GM21619 (cell line): ENCODE measurements at regions not wholly inside any gene's neighbourhood (a gene's known extent, or its start where the extent isn't known, plus 50 kb on each side); places are given as distances from the start of the nearest gene placed in this dataset.

Experiments used
- ATAC-seq: cut with Tn5 transposase; IDR thresholded peaks from one replicate; pipeline ENCODE4 v1.9.1; 2021; ENCODE audit not compliant: unreplicated experiment

DNA sequence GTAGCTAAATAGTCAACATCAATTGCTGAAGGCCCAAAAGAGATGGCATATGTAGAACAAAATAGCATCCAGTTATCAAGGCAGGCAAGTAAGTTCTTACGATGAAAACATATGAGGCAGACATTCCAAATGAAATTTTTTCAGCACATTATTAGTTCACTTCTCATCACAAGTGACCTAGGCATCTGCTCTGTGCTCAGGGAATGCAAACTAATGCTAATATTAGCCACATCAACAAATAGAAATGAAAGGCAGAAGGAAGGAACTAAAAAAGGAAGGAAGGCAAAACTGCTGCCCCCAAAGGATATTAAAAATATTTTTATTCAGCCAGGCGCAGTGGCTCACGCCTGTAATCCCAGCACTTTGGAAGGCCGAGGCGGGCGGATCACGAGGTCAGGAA is 51.2 kb upstream of the ROCK1 start:
- no peak for ATAC-seq

DNA sequence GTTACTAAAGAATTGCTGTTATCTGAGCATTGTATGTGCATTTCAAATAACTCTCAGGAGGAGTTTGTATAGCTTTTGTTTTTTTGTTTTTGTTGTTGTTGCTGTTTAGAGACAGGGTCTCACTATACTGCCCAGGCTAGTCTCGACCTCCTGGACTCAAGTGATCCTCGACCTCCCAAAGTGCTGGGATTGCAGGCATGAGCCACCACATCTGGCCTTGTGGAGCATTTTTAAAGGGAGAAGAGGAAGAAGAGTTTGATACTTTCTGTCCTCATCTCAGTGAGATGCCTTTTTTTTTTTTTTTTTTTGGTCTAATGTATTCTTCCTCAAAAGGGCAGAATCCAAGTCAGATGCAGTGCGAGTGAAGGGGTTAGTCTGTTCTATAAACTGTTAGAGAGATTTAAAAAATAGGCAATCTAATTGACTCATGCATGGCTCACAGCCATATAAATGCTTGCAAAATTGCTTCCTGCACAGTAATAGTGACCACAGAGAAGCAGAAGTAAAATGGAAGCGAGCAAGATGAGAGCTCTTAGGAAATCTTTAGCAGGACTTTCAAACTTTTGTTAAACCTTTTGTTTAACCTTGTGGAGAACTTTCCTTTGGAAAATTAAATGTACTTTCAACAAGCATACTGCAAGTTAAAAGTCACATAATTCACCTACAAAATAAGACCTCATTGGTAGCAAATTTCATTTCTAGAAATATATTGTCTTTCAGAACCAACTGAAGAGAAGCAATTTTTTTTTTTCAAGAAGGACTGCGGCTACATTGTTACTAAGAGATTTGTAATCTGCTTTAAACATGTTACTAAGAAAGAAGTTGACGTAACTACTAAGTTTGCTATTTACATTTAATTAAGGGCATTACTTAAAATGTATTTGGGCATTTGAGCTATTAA is 52.3 kb upstream of the ROCK1 start:
- no peak for ATAC-seq

DNA sequence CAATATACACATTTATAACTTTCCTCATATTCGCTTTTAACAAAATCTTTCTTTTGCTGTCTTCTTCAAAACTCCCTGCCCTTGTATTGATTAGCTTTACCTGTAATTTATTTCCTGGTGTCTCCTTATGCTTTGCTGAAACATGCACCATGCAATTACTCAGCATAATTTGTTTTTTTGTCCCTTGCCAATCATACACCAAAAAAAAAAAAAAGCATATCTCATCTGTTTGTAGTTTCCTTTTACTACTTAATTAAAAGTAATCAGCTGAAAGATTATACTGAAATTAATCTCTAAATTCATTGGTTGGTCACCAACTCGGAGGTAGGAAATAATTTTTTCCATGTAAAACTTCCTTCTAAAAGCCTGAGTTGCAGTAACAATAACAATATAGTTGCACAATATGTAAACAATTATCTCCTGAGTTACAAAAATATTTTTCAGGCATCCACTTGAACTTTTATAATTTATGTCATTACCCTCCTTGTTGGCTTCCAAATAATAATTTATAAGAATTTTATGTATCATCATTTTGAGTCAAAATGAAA is 53.0 kb upstream of the ROCK1 start:
- ATAC-seq: no peak

DNA sequence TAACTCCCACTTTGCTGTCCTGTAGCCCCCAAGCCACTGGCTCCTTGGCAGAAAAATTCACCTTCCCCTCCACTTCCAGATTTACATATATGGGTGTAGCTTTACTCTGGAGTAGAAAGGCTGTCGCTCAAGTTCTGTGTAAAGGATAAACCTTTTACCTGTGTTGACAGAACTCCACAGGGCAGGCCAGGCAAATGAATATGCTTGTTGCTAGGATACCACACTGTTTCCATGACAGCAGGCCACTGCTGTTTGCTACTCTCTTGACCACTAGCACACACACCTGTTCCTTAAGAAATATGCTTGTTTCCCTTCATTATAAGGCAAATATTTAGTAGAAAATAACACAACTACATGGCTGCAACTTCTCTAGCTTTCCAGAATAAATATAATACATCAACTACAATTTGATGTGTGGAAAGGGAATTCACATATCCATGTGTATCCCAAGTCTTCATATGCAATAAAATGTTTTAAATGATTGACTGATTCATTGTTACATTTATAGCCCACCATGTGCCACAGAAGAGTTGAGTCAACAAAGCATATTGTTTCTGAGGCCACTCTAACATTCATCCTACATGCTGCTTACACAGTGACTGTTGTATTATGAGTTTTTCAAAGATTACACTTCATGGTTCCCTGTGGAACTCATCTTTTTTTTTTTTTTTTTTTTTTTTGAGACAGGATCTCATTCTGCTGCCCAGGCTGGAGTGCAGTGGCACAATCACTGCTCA is 56.2 kb upstream of the ROCK1 start:
- ATAC-seq: no peak

DNA sequence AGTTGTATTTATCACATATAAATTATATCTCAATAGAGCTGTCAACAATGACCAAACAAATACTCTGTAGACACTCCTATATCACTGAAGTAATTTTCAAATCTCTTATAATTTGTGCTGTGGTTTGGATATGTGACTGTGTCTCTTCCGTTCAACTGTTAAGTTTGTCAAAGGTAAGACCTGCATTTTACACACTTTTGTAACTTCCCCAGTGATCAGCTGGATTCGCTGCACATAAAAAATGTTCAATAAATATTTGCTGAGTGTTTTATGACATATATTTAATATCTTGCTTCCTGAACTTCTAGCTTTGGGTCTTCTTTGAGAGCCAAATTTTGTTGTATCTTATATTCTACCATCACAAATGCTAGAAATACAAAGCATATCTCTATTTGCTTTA is 57.3 kb upstream of the ROCK1 start:
- ATAC-seq: no peak

DNA sequence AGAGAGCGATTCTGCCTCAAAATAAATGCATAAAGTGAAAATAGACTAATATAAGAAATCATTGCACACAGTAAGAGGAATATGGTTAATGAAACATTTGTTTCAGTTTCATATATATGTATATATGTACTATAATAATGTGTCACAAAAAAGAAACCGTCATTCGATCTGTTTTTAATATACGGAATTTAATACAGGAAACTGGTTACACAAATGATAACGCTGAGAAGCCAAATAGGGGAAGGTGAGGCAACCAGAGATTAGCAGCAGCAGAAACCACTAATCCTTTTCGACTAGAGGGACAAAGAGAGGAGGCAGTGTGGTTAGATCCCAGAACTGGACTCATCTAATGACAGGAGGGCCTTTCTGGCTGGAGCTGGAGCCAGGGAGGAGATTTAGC is 64.2 kb upstream of the GREB1L start:
- ATAC-seq: no peak

DNA sequence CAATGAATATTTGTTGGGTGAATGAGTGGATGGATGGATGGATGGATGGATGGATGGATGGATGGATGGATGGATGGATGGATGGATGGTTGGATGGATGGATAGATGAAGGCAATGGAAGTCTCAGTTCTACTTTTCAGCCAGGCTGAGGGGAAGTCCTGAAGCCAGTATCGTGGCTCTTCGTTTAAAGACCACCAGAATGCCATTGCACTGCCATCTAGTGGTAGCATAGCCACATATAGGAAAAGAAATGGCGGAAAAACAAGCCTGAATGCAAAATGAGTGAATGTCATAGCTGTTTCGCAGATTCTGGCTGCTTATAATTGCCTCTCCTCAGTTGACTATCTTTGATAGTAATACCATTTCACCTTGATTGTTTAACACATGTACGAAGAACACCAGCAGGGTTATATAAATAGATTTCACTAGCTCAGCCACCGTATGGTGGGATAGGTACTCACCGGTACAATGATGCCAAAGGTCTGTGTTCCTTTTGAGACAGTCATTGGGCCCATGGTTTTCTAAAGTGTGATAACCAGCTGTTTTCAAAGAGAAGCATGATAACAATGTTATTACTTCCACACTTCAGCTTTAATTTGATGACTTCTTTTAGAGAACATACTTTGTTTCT is 62.3 kb upstream of the GREB1L start:
- peak; percentile 76 for ATAC-seq

DNA sequence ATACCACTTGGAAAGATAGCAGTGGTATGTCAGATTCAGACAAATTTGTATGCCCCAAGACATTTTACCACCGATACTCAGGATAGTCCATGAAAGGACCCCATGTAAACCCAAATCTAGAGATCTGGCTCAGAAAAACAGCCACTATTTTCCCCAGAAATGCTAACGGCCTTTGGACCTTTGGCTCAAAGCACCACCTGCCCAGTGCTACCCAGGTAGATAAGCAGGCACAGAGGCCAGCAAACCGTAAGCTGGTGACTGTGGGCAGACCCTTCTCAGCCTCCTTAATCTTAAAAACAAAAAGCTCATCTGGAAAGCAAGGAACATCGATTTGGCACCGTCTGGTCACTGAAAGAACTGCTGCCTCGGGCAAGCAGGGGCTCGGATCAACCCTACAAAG is 61.4 kb upstream of the GREB1L start:
- no peak for ATAC-seq

DNA sequence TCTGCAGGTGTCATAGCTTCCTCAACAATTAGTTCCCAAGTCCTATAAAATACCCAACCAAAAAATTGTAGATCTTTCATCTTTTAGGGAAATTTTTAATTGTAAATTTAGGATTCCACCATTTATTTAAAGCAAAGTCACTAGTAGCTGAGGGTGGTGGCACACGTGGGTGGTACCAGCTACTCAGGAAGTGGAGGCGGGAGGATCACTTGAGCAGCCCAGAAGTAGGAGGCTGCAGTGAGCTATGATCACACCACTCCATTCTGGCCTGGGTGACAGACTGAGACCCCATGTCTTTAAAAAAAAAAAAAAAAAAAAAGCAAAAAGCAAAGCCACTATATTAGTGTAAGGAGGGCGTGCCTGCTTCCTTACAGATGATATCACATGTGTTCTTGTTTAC is 60.3 kb upstream of the GREB1L start:
- ATAC-seq: no peak

DNA sequence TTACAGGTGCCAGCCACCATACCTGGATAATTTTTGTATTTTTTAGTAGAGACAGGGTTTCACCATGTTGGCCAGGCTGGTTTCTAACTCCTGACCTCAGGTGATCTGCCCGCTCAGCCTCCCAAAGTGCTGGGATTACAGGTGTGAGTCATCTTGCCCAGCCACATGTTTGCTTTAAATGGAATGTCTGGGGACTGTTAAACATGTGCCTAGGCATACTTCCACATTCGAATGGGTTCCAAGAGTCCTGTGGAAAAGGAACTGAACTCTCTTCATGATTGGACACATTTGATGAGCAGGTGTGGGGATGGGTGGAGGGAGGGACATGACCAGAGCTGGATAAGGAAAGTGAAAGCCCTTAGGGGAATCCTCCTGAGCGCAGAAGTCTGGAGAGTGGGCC is 58.4 kb upstream of the GREB1L start:
- ATAC-seq: no peak

DNA sequence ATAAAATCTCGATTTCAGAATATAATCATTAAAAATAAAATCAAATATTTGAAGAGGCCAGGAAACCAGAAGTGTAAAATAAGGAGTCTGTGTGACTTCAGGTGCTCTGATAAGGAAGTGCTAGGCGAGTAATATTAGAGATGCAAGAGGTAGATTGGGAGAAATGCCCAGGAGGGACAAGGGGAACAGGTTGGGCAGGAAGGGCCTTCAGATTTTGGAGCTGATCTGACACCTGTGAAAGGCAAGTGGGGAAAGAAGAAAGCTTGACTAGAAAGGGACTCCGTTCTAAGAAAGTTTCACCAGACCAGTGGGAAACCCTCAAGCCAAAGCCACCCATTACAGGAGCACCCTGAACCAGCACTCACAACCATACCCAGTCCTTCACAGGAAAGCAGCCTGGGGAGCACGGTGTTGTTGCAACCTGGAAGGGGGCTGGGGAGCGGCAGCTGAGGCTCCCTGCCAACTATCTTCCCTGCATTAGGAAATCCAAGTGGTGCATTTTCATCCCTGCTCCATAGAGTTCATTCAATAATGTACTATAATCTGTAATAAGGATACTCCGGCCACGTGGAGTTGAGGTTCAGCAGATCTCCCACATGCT is 57.5 kb upstream of the GREB1L start:
- no peak for ATAC-seq

DNA sequence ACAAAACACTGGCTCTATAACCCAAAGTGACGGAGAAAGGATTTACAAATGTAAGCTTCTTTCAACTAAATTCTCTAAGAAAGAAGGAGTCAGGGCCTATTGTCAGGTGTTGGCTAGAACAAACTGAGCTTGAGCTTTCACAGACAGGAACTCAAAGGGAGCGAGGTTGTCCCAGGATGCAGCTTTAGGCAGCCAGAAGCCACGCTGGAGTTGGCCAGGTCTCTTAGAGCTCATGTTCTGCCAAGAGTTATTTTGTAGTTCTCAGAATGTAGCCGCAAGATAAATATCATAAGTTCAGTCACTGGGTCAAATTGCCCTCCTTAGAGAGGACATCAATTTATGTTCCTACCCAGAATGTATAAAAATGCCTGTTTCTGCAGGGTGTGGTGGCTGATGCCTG is 54.1 kb upstream of the GREB1L start:
- no peak for ATAC-seq

DNA sequence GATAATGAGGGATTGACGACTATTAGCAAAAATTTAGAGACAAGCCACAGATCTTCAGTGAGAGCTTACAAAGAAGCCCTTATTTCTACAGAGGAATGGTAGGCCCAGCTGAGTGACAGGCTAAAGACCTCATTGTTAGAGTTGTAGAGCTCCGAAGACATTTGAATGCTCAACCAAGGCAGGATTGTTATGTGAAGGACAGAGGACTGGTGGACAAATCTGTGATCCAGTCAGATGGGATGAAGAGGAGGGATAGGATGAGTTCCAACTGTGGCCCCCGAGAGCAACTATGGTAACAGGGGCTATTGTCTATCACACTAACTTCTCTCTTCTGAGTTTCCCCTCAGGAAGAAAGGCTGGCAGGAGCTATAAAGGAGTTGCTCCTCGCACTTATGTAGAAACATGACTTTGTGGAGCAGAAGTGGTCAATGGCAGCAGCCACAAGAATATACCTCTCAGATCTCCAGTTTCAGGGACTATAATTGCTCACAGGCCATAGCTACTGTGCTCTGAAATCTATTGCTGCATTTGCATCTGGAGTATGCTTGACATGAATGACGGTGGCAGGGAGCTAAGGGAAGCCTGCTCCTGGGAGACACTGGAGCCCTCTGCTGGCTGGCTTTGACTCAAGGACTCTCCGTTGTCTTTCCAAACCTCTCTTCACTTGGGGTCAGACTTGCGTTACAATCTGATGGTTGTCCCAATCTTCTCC is 50.3 kb upstream of the GREB1L start:
- ATAC-seq: no peak
